ENCODE measurements at regions not wholly inside any gene's neighbourhood (a gene's known extent, or its start where the extent isn't known, plus 50 kb on each side); places are given as distances from the start of the nearest gene placed in this dataset.

GRCh38 chr20:24359321-24360027 lies 110.0 kb upstream of the SYNDIG1 start:
- TF ChIP-seq MAFK (IDR thresholded peaks at IDR 0.05; ENCODE audit: low read length) (no peak), E2F4 (CRISPR knock-in tag; IDR thresholded peaks at IDR 0.05; ENCODE audit: low read depth) (no peak), FOXK2 (conservative IDR thresholded peaks at IDR 0.05 in 1 of 2, IDR thresholded peaks at IDR 0.05 in 1 of 2; ENCODE audit: low read depth in 2 of 2) (no peak), PCBP2 (IDR thresholded peaks at IDR 0.05; ENCODE audit: low read depth, low read length, poor library complexity, severe bottlenecking) (no peak), EGR1 (conservative IDR thresholded peaks at IDR 0.05) (no peak)

All from K562 (cell line).